PC-3 (cell line): ENCODE measurements at regions not wholly inside any gene's neighbourhood (a gene's known extent, or its start where the extent isn't known, plus 50 kb on each side); places are given as distances from the start of the nearest gene placed in this dataset.

ENCODE experiments used
- EZH2 ChIP-seq: fragments of 300-600 bp; sonication (generic); IDR thresholded peaks from one replicate; pipeline ENCODE4 v1.6.1; 2017; ENCODE audit warnings: antibody characterized with exemption, mild to moderate bottlenecking, low read length; ENCODE audit not compliant: unreplicated experiment
- TF ChIP-seq, protein P1 (sequence below): fragments of 300-600 bp; sonication (generic); conservative IDR thresholded peaks from 2 replicates; pipeline ENCODE4 v1.5.1; 2017; ENCODE audit warnings: antibody characterized with exemption, low read depth, mild to moderate bottlenecking, low read length

- TF ChIP-seq, protein P1, sequence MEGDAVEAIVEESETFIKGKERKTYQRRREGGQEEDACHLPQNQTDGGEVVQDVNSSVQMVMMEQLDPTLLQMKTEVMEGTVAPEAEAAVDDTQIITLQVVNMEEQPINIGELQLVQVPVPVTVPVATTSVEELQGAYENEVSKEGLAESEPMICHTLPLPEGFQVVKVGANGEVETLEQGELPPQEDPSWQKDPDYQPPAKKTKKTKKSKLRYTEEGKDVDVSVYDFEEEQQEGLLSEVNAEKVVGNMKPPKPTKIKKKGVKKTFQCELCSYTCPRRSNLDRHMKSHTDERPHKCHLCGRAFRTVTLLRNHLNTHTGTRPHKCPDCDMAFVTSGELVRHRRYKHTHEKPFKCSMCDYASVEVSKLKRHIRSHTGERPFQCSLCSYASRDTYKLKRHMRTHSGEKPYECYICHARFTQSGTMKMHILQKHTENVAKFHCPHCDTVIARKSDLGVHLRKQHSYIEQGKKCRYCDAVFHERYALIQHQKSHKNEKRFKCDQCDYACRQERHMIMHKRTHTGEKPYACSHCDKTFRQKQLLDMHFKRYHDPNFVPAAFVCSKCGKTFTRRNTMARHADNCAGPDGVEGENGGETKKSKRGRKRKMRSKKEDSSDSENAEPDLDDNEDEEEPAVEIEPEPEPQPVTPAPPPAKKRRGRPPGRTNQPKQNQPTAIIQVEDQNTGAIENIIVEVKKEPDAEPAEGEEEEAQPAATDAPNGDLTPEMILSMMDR, result no peak
- TF ChIP-seq EZH2, result no peak
Observed at GRCh38 chr2:224310943-224311625, 90.8 kb downstream of the FAM124B start.
